NCI-H748 (cell line): ENCODE measurements at regions not wholly inside any gene's neighbourhood (a gene's known extent, or its start where the extent isn't known, plus 50 kb on each side); places are given as distances from the start of the nearest gene placed in this dataset.

Source experiments
- DNase-seq: peaks from one replicate; lab custom pipeline; 2025; ENCODE audit not compliant: unreplicated experiment; lab: John Stamatoyannopoulos, UW

DNA sequence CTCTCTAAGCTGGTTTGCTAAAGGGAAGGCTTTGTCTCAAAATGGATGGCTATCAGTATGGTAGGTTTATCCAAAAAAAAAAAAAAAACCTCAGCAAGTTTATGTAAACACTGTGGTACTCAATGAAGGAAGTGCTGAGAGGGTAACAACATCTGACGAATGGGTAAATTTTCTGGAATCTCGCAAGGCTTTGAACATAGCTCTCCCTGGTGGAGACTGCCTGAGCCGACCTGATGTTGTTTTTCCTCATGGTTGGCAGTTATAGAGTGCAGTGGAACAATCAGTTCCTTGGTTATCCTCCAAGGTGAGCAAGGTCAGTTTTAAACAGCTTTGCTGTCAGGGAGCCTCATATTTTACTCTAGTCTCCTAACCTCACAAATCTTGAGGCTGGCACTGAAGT, 94.6 kb downstream of the ZPLD1 start:
- DNase-seq, result peak; percentile 71

DNA sequence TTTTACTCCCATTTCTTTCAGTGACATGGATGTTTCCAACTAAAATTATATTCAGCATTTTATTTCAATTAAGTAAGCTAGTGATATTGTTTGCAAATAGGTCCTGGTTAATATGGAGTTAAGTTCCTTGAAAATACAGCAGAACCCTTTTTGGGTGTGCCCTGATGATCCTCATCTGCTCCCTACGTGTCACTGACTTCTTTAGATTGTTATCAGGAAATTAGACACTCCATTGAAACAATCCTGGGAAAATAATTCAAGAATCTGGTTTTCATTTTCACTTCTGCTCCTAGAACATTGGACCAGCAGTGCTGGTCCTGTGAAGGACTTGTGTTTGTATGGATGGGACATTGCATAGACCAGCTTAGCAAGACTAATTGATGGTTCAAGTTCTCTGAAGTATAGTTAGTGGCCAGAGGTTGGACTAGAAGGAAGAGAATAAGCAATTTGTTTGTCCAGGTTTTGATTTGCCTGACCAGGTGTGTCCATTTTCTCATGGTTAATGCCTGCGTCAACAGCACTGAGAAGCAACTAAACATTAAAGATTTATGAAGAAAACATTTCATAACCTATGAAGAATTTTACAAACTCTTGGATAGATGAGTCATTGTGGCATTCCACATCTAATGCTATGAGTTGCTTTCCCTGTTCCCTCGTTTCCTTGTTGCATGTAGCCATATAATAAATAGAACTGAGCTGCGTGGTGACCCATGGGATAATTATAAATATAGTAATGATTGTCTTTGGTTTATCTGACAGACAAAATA, 95.8 kb downstream of the ZPLD1 start:
- DNase-seq, result no peak

DNA sequence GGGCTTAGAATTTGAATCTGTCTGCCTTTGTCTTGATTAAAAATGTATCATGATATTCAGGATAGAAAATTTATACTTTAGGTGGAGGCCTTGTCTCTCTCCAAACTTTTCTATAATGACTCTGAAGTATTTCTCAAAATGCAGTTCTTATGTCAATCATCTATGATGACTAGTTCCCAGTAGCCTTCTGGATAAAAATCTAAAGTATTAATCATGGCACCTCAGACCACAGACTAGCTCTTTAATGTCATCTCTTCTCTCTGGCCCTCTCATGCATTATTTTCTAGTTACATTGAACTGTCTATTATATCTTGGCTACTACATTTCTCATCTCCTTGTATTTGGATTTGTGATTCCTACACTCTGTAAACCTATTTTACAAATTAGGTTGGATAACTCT, 96.9 kb downstream of the ZPLD1 start:
- DNase-seq, result no peak

DNA sequence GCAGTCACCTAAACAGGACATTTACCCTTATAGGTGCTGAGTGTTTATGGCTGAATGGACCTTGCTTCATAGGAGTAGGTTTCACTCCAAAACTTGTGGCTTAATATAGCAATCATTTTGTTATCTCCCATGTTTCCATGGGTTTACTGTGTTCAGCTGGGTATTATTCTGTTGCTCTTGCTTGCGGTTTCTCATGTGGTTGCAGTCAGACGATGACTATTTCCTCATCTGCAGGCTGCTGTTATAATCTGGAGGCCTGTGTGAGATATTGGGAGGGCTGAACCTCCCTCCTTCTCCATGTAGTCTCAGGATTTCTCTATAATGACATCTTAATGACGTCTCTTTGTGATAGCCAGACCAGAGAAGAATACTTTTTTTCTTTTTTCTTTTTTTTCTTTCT, 98.1 kb downstream of the ZPLD1 start:
- DNase-seq, result no peak

DNA sequence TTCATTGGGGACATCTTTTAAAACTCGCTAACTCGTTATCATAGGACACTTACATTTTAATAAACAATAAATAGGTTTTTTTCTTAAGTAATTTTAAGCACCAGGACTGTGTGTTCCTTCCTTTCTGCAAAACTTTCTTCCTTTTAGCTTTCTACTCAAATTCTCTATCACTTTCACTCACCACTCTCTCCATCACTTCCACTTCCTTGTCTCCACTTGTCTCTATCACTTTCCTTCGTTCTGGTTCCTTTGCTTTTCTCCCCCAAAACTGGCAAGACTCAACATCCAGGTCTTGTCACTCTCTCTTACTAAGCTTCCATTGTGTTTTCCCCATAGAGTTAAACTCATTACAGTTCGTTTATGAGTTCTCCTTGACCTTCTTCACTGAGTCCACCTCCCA, 99.0 kb downstream of the ZPLD1 start:
- DNase-seq, result no peak

DNA sequence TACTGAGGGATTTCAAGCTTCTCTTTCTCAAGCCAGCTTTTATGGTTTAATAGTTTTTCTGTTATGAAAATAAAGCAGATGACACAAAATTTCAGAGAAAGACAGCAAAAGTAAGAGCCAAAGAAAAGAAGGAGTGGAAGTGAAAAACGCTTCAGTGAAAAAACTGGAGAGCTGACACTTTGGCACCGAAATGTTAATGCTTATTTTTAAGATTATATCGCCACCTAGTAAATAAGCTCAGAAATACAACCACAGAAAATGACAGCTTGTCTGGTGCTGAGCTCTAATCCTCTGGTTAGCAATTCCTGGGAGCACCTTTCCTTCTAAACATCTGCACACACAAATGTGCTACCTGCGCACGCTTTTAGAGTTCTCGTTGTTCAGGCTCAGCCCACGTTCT, 101.6 kb downstream of the ZPLD1 start:
- peak; percentile 85 for DNase-seq

DNA sequence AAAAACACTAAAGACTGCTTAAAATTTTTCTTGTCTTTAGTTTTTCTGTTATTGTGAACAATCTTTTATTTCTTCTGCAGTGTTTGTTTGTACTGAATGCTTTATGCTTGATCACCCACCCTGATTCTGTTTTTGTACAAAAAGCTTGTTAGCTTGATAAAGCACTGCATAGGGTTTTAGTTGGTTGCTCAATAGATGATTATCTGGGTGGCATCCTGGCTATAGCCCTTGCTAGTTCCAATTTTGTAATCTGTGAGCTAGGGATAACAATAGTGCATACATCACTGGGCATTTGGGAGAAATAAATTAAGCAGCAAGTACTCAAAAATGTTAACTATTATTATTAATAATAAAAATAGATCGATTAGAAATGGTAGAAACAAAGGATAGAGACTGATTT, 102.3 kb downstream of the ZPLD1 start:
- peak; percentile 5 for DNase-seq

DNA sequence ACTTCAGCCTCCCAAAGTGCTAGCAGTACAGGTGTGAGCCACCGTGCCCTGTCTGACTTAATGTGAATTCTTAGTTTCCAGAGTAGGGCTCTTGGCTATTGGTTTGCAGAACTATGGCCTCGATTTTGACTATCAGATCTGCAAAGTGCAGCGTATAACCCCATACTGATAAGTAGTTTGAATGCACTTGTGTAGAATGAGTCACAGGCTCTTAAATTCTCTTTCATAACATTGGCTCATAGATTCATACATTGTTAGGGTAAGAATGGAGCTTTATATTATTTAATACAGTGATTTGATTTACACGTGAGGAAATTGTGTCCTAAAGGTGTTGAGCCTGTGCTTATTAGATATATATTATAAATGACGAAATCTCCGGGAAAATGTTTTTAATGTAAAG, 109.9 kb downstream of the ZPLD1 start:
- DNase-seq, result no peak

DNA sequence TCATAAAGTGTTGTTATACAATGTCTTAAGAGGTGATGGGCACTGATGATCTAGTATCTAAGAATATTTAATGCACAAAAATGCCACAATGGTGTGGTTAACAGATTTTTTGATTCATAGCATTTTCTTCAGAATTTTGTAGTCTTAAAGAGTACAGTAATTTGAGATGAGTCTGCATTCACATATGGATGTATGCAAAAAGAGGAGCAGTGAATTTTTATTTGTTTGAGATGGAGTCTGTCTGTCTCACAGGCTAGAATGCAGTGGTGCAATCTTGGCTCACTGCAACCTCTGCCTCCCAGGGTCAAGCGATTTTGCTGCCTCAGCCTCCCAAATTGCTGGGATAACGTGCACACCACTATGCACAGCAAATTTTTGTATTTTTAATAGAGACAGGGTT, 110.5 kb downstream of the ZPLD1 start:
- DNase-seq, result no peak

DNA sequence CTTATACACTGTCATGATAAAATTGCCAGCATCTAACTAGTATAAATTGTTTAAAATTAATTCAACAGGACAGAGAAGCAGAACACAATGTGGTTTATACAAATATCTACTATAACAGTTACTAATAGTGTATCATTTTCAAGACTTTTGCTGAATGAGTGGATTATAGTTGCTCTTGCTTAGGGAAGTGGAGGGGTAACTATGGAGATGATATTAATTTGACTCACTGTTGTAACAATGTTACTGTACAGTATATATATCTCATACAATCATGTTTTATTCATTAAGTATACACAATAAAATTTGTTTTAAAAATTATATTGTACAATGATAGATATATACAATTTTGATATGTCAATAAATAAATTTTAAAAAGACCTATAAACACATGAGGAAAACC, 119.1 kb downstream of the ZPLD1 start:
- no peak for DNase-seq

DNA sequence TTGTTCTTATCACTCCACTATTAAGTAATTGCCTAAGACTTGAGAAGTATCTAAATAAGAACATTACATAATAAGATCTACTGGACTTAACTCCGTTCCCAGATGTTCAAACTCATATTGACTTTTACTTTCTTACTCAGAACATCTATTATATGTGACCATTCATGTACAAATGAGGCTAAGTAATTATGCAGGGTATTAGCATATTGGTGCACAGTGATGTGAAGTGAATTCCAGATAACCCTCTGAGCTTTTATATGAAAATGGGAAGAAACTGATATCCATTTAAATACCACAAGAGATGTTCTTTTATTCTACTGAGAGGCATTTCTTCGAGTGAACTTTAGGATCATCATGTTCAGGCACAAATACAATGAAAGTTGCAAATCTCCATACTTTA, 135.7 kb downstream of the ZPLD1 start:
- DNase-seq, result no peak

DNA sequence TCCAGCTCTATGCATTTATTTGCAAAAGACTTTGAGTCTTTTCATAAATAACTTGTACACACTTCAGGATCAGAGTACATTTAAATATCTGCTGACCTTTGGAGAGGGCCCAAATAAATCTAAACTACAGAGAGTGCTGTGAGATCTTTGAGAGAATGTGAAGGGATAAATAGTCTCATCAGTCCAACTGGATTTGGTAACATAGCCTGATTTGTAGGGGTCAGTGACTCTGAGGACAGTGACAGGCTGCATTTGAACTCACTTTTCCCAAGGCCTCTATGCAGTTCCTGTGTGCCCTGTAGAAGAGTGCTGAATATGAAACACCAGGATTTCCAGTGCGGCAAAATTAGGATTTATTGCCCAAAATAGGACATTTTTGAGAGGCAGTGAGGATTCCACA, 136.2 kb downstream of the ZPLD1 start:
- no peak for DNase-seq

DNA sequence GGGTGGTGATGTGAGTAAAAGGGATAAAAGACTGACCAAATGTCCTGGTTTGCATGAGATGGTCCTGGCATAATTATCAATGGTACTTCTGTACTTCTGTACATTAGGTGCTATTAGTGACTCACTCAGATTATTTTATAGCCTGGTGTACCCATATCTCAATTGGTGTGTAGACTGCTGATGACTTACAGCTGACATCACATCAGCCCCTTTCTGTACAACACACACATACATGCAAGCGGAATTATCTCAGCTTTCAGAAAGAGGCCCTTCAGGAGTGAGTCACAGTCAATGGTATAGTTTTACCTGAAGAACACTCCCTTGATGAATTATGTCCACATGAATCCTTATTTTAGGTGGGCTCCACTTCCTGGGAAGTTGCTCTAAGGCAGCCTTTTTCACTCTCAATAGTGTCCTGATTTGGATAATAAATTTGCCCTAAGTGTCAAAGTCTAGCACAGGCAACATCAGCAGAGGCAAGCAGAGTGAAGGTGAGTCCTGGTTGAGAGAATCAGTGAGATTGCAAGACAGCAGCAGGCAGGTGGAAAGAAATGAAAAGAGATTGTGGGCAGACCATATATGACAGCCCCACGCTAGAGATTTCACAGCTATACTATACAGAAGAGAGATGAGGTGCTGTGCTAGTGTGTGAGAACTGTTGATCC, 137.0 kb downstream of the ZPLD1 start:
- DNase-seq, result no peak

DNA sequence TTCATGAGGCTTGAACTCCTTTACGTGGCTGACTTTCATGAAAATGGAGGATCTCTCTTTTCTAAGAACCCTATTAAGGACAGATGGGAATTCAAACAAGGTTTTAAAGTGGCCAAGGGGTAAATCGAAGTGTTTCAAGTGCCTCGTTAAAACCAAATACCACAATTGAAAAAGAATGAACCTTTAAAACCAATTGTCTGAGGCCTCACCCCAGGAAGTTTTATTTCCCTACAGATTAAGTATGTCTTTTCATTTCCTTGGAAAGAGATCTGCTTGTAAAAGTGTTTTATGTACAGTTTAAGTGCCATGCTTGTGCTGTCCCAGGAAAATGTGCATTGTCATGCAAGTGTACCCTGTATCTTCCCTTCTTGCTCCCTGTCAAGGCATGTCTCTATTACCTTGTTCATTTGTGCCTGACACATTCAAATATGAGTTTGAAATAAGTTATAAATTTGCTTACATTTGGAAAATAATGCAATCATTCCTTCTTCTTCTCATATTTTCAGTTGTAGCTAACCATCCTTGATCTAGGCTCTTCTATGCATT, 138.7 kb downstream of the ZPLD1 start:
- no peak for DNase-seq

DNA sequence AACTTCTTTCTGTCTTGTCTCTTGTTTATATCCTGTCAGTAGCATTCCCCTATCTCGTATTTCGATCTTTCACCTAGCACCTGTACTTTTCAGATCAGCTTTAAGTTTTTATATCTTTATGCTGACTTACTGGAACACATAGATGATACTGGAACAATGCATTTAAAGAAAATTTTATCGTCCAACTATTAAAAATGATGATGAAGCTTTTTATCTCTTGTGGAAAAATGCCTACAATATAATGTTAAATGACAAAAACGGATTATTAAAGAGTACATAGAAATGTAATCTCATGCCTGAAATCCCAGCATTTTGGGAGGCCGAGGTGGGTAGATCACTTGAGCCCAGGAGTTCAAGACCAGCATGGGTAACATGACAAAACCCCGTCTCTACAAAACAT, 139.5 kb downstream of the ZPLD1 start:
- no peak for DNase-seq

DNA sequence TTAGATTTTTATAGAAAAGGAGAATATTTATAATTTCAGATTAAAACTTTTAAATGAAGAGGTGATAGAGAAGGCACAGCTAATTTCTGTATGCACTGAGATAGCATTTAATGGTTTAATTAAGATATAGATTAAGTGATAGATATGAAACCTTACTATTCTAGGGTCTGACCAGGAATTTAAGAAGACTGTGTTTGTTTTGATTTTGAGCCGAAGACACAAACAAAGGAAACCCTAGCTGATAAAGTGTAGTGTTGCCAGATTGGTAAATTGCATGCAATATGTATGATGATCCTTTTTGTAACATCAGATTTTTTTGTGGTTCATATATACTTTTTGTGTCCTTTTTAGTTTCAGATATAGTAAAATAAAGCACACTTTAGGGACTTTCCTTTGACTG, 141.8 kb downstream of the ZPLD1 start:
- no peak for DNase-seq

DNA sequence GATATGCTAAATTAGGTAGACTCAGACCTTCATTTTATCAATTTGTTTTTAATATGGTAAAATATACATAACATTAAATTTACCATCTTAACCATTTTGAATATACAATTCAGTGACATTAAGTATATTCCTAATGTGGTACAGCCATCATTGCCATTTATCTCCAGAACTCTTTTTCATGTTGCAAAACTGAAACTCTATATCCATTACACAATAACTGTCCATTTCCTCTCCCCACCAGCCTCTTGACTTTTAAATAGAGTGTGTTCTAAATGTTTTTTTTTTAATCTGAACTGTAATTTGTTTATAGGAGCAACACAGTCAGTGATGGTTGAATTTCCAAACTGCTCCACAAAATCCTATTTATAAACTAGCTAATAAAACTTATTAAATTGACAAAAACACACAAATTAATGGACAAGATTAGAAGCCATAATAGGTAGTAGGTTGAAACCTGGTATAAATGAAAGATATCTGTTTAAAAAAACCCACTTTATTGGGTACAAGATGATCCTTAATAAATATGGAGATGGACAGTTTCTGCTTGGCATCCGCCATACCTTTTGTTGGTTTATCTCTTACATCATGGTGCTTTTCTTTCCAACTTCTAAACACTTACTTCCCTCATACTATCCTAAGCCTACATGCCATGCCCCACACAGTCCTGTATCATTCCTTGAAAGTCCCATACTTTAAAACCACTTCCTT, 142.4 kb downstream of the ZPLD1 start:
- DNase-seq, result no peak

DNA sequence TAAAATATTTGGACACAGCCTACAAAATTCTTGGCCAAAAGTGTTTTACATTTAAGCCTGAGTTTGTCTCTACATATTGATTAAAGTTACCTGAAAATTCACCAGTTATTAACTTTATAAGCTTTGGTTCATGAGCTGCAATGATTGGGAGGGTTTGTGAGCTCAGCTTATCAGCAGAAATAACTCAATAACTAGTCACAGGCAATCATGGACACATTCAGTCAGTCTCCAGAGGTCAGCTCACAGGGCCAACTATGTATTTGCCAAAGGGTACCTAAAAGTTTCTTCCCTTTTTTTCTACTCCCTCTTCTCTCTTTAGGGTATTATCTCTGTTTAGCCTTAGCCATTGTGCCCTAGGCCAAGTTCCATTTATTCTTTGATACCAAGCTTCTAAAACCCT, 145.9 kb downstream of the ZPLD1 start:
- DNase-seq, result no peak

DNA sequence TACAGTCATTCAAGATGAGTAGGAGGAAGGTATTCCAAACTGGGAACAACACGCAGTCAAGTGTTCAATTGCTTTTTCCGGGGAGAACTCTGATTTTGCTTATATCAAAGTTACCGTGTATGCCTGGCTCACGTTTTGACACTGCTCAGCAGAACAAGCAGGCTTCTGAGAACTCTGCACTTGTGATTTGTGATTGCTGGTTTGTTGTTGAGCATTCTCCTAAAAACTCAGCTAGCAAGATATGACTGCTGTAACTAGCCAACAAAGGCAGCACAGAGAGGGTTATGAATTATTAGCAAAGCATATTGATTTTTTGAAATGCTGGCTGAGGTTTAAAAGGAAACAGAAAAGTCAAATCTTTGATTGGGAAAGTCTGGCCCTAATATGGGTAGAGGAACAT, 151.7 kb downstream of the ZPLD1 start:
- DNase-seq, result no peak

DNA sequence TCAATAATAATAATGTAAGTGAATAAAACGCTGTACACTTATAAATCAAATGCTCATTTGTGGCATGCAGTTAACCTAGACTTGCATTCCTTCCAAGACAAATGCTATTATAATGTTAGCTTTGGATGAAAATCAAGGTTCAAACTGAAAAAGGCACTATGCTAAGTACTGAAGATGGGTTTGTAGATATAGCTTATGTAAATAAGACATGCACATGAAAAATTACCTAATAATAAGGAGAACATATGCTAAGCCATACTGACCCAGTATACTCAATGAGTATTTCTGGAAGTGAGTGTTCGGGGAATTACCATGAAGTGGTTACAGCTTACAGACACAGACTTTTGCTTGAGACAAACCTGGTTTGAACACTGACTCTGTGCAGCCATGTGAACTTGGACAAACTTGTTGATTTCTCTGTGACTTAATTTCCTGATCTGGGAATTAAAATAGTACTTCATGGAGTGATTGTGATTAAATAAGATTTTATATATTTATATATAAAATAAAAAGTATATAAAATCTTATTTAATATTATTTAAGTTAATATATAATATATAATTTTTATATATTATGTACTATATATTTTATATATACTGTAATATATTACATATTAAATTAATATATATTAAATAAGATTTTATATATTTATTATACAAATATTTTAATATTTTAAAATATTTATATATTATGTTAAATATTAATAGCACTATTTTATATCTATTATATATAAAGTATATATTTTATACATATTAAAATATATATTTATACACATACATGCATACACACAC, 159.2 kb downstream of the ZPLD1 start:
- DNase-seq, result no peak

DNA sequence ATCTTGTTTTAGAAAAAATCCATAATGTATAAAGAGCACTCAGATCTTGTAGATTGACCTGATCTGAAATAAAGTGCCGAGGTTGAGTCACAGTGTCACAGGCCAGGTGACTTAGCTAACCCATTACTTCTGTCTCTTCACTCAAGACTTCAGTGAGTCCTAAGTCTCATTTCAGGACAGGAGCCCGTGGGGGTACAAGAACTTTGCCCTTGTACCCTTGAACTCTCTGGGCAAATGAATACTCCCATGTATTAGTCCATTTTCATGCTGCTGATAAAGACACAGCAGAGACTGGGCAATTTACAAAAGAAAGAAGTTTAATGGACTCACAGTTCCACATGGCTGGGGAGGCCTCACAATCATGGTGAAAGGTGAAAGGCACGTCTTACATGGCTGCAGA, 160.2 kb downstream of the ZPLD1 start:
- no peak for DNase-seq
